ENCODE measurements at regions not wholly inside any gene's neighbourhood (a gene's known extent, or its start where the extent isn't known, plus 50 kb on each side); places are given as distances from the start of the nearest gene placed in this dataset.

- no peak for DNase-seq (ENCODE audit: low spot score)
Measured at GRCh38 chr1:163807331-163808049, 485.7 kb downstream of the NUF2 start.

DNA sequence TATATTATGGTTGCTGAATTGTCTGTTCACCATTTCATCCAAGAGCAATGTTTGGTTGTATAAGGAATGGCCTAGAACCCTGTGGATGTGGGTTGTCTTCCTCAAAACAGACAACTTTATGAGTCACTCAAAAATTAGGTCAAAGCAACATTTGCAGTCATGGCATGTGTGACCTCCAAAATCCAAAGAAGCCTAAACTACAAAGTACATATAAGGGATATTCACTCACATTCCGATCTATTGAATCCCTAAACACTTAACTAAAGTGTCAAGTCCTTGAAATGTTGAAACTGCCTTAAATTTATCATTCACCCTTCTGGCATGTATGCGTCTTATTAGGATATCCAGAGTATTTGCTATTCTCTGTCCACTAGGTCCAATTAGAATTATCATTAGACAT, 491.5 kb downstream of the NUF2 start:
- DNase-seq (ENCODE audit: low spot score) = no peak

- no peak for DNase-seq (ENCODE audit: low spot score)
Measured at GRCh38 chr1:163820226-163820625, 498.5 kb downstream of the NUF2 start.

- no peak for DNase-seq (ENCODE audit: low spot score)
Measured at GRCh38 chr1:163820766-163821165, 499.0 kb downstream of the NUF2 start.

DNA sequence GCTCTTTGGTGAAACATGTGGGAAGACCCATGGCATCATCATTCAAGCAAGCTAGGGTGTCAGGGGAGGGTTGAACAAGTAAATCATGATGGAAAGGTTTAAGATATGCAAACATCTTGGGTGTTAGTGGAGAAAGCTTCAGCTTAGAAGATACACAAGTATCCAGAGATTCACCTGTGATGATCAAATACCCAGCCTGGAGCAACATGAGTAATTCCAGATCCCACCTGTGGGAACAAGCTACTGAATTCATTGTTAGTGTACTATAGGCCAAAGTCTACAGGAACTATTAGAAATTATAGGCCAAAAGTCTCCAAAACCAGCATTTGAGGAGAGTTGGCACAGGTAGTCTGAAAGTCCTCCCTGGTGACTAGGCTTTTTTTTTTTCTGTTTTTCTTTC, 499.9 kb downstream of the NUF2 start:
- no peak for DNase-seq (ENCODE audit: low spot score)

DNA sequence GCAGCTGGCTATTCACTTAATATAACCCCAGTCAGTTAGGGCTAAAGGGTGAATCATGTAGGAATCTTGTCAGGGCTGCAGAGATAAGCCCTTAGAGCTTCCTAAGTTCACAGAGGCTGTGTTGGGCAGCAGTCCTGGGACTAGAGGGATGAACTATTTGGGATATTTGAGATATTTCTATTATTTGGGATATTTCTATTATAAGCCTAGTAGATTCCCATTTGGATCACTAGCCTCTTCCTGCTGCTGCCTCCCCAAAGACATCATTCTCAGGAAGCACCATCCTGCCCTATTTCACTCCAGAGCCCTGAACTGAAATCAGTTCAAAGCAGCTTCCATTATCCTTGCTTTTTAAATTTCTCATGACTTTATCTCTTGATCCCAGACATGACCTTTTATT, 501.3 kb downstream of the NUF2 start:
- DNase-seq (ENCODE audit: low spot score) = no peak

GRCh38 chr1:163824006-163824405, 502.3 kb downstream of the NUF2 start:
- DNase-seq (ENCODE audit: low spot score) = no peak

DNA sequence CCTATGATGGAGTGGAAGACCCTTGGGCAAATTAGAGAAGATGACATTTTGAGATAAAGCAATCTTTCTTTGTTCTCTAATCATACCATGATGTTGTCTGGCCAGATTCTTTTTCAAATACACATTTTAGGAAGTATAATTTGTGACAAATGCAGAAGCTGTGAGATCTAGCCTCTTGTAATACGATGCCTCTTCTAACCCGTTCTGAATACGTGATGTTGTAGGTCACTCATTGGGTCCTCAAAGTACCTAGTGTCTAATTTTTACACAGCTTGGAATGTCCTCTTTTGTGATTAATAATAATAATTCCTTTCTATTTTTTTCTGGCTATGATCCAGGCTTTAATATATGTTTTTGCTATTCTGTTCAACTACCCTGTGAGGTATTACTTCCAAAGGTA, 502.7 kb downstream of the NUF2 start:
- no peak for DNase-seq (ENCODE audit: low spot score)

- DNase-seq (ENCODE audit: low spot score) = no peak
Measured at GRCh38 chr1:163826500-163826899, 504.7 kb downstream of the NUF2 start.

DNA sequence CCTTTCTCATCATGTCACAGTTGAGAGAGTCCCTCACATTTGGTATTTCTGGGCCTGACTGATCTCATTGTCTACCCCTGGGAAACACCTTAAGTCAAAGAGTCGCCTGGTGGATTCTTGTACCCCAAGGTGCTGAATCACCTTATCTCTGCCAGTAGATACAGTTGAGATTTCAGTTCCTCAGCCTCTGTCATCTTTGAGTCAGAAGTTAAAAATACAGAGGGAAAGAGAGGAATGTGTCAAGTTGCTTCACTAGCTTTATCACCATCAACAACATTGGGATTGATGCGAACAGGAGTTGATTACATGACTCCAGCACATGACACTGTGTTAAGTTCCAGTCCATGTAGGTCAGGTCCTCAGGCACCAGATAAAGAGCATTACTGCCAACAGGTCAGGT, 513.0 kb downstream of the NUF2 start:
- no peak for DNase-seq (ENCODE audit: low spot score)

- no peak for DNase-seq (ENCODE audit: low spot score)
Measured at GRCh38 chr1:163836481-163836880, 514.7 kb downstream of the NUF2 start.

DNA sequence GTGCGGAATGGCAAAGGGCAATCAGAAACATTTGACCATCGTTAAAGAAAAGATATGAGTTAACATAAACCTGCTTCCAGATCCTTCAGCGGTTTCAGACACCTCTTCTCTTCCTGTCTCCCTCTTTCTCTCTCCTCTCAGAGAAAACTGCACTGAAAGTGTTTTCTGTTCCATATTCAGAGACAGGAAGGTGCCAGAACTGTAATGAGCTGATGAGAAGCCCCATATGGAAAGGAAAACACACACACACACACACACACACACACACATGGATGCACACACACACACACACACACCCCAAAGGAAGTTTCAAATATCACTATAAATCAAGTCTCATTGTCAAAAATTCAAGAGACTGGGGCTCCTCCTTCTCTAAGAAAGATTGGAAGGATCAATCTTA, 515.5 kb downstream of the NUF2 start:
- no peak for DNase-seq (ENCODE audit: low spot score)

DNA sequence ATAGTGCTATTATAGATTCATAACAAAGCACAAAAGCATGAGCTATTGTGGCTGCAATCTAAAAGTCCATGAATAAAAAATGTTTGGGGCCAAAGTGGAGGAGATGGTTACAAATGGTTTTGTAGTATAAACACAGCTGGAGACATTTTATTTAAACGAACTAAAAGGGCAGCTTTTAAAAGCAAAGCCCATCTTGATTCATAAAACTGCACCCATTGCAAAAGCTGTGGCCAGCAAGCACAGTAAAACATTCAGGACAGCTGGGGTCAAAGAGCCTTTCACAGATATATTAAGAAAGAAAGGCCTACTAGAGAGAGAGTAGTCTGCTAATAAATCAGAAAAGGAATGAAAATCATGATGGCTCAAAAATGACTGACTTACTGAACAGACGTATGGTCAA, 520.8 kb downstream of the NUF2 start:
- no peak for DNase-seq (ENCODE audit: low spot score)

- no peak for DNase-seq (ENCODE audit: low spot score)
Measured at GRCh38 chr1:163844459-163844858, 522.7 kb downstream of the NUF2 start.

GRCh38 chr1:163845279-163845678, 523.5 kb downstream of the NUF2 start:
- DNase-seq (ENCODE audit: low spot score) = no peak

GRCh38 chr1:163863731-163864130, 542.0 kb downstream of the NUF2 start:
- no peak for DNase-seq (ENCODE audit: low spot score)

- no peak for DNase-seq (ENCODE audit: low spot score)
Measured at GRCh38 chr1:163864207-163864606, 542.5 kb downstream of the NUF2 start.

GRCh38 chr1:163866564-163866963, 544.8 kb downstream of the NUF2 start:
- no peak for DNase-seq (ENCODE audit: low spot score)

- DNase-seq (ENCODE audit: low spot score) = no peak
Measured at GRCh38 chr1:163870666-163871065, 548.9 kb downstream of the NUF2 start.

DNA sequence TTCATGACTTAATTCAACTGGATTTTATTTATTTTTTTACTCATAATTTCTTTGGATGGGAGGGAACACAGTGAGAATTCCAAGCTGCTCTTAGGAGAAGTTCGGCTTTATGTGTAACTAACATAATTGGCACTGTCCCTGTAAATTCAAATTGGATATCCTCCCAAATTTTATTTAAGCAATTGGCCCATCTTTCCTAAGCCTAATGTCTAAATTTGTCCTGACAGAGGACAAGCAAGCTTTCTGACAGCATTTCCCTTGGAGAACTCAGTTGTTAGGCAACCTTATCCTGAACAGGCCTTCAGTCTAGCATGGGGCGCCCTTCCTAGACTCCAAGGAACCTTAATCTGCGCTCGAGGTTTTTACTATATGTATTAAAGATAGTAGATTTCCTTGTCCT, 550.3 kb downstream of the NUF2 start:
- DNase-seq (ENCODE audit: low spot score) = no peak

DNA sequence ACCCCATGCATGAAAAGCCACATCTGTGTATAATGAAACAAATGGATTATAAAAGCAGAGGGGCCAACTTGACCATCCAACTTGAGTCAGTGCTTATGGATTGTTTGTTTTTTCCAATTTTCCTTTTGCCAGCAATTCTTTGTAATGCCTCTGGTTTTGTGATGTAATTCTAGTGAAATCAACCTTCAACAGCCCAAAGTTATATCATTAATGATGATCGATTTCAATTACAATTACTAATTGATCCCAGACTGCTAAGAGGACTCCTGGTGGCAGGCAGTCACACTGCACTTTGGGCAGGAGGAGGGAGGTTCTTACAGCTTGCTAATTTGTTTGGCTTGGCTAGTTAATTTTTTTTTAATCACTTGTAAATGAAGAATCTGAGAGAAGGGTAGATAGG, 552.3 kb downstream of the NUF2 start:
- no peak for DNase-seq (ENCODE audit: low spot score)

- no peak for DNase-seq (ENCODE audit: low spot score)
Measured at GRCh38 chr1:163875200-163875926, 553.6 kb downstream of the NUF2 start.

- no peak for DNase-seq (ENCODE audit: low spot score)
Measured at GRCh38 chr1:163875927-163876320, 554.2 kb downstream of the NUF2 start.

Measured in SK-N-DZ (cell line).